ENCODE measurements at regions not wholly inside any gene's neighbourhood (a gene's known extent, or its start where the extent isn't known, plus 50 kb on each side); places are given as distances from the start of the nearest gene placed in this dataset.

DNA sequence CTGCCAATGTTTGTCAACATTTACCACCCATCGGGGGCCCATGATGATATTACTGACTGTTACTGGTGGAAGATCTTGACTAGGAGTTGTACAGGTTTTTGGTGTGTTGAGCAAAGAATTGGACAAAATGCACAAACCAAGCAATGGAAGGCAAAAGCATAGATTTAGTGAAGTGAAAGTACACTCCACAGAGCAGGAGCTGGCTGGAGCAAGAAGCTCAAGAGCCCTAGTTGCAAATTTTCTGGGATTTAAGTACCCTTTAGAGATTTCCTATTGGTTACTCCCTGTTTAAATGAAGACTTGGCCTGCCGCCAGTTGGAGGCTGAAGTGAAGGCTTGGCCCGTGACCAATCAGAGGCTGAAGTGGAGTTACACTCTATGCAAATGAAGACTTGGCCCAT, 128.6 kb upstream of the KL start:
- no peak overlapping the region for H3K9ac ChIP-seq
- H3K36me3 ChIP-seq (ENCODE audit: insufficient read depth), result no peaks in the 10 kb centered on the region
- H3K4me2 ChIP-seq, result no peak overlapping the region
- H4K20me1 ChIP-seq (ENCODE audit: insufficient read depth), result no peaks in the 10 kb centered on the region
- no peak overlapping the region for H2AFZ ChIP-seq (ENCODE audit: low read depth)
- H3K4me3 ChIP-seq (IDR thresholded peaks at IDR 0.05; ENCODE audit: insufficient read depth, low read depth, low read length), result no peak overlapping the region
- H3K27ac ChIP-seq, result no peak overlapping the region
- TF ChIP-seq, protein P1, sequence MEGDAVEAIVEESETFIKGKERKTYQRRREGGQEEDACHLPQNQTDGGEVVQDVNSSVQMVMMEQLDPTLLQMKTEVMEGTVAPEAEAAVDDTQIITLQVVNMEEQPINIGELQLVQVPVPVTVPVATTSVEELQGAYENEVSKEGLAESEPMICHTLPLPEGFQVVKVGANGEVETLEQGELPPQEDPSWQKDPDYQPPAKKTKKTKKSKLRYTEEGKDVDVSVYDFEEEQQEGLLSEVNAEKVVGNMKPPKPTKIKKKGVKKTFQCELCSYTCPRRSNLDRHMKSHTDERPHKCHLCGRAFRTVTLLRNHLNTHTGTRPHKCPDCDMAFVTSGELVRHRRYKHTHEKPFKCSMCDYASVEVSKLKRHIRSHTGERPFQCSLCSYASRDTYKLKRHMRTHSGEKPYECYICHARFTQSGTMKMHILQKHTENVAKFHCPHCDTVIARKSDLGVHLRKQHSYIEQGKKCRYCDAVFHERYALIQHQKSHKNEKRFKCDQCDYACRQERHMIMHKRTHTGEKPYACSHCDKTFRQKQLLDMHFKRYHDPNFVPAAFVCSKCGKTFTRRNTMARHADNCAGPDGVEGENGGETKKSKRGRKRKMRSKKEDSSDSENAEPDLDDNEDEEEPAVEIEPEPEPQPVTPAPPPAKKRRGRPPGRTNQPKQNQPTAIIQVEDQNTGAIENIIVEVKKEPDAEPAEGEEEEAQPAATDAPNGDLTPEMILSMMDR (conservative IDR thresholded peaks at IDR 0.05; ENCODE audit: low read depth, low read length), result no peak
- no peaks in the 10 kb centered on the region for H3K79me2 ChIP-seq (ENCODE audit: insufficient read depth, low read depth)
- no peaks in the 10 kb centered on the region for H3K4me1 ChIP-seq (ENCODE audit: low read depth, poor library complexity, severe bottlenecking)
- no peaks in the 10 kb centered on the region for H3K27me3 ChIP-seq (ENCODE audit: insufficient read depth, low read depth)

- no peak overlapping the region for H3K9ac ChIP-seq
- H2AFZ ChIP-seq (ENCODE audit: low read depth), result no peak overlapping the region
- no peak overlapping the region for H3K4me3 ChIP-seq (IDR thresholded peaks at IDR 0.05; ENCODE audit: insufficient read depth, low read depth, low read length)
- no peaks in the 10 kb centered on the region for H4K20me1 ChIP-seq (ENCODE audit: insufficient read depth)
- no peaks in the 10 kb centered on the region for H3K27me3 ChIP-seq (ENCODE audit: insufficient read depth, low read depth)
- no peak overlapping the region for H3K27ac ChIP-seq
- H3K36me3 ChIP-seq (ENCODE audit: insufficient read depth), result no peaks in the 10 kb centered on the region
- H3K79me2 ChIP-seq (ENCODE audit: insufficient read depth, low read depth), result no peaks in the 10 kb centered on the region
- TF ChIP-seq, protein P1 (conservative IDR thresholded peaks at IDR 0.05; ENCODE audit: low read depth, low read length), result no peak
- no peaks in the 10 kb centered on the region for H3K4me1 ChIP-seq (ENCODE audit: low read depth, poor library complexity, severe bottlenecking)
- no peak overlapping the region for H3K4me2 ChIP-seq
These were observed 126.1 kb upstream of the KL start for GRCh38 chr13:32889986-32890565.

DNA sequence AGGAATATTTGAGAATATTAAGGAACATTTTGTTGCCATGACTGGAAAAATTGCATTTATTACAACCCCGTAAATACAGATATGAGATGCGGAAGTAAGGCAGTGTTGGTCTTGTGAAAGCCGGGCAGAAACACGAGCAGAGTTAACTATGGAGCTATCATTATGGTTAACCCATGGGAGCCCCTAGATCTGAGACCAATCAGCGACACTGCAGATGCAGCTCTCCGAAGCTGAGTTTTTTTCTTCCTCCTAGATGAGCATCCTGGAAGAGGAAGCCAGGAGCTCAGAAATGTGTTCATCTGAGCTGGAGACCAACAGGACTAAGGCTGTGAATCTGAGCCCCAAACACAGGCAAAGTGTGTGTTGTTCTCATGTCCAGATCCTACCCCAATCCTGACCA, 123.0 kb upstream of the KL start:
- Histone ChIP-seq H2AFZ (ENCODE audit: low read depth) (no peak overlapping the region), H3K4me3 (IDR thresholded peaks at IDR 0.05; ENCODE audit: insufficient read depth, low read depth, low read length) (no peak overlapping the region), H3K27ac (no peak overlapping the region), H3K36me3 (ENCODE audit: insufficient read depth) (no peaks in the 10 kb centered on the region), H3K9ac (no peak overlapping the region), H4K20me1 (ENCODE audit: insufficient read depth) (no peaks in the 10 kb centered on the region), H3K4me2 (no peak overlapping the region), H3K79me2 (ENCODE audit: insufficient read depth, low read depth) (no peaks in the 10 kb centered on the region), H3K4me1 (ENCODE audit: low read depth, poor library complexity, severe bottlenecking) (no peaks in the 10 kb centered on the region), H3K27me3 (ENCODE audit: insufficient read depth, low read depth) (no peaks in the 10 kb centered on the region)
- TF ChIP-seq, protein P1 (conservative IDR thresholded peaks at IDR 0.05; ENCODE audit: low read depth, low read length), result no peak

DNA sequence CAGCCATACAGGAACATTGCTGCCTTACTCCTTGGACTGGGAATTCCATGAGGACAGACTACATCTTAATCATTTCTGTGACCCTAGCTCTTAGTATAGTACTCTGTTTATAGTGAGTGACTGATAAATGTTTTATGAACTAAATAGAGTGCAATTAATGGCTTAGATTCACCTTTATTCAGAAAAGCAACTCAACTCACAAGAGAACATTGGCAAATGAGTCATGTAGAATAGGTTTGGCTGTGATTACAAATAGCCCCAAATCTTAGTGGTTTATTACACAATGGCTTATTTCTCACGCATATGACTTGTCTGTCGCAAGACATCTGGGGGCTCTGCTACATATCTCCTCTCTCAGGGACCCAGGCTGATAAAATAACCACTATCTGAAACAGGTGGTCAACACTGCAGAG, 121.6 kb upstream of the KL start:
- H3K27me3 ChIP-seq (ENCODE audit: insufficient read depth, low read depth), result no peaks in the 10 kb centered on the region
- H3K27ac ChIP-seq, result no peak overlapping the region
- no peaks in the 10 kb centered on the region for H3K36me3 ChIP-seq (ENCODE audit: insufficient read depth)
- H3K4me2 ChIP-seq, result no peak overlapping the region
- H3K9ac ChIP-seq, result no peak overlapping the region
- H3K4me3 ChIP-seq (IDR thresholded peaks at IDR 0.05; ENCODE audit: insufficient read depth, low read depth, low read length), result no peak overlapping the region
- no peaks in the 10 kb centered on the region for H4K20me1 ChIP-seq (ENCODE audit: insufficient read depth)
- no peaks in the 10 kb centered on the region for H3K4me1 ChIP-seq (ENCODE audit: low read depth, poor library complexity, severe bottlenecking)
- H3K79me2 ChIP-seq (ENCODE audit: insufficient read depth, low read depth), result no peaks in the 10 kb centered on the region
- no peak overlapping the region for H2AFZ ChIP-seq (ENCODE audit: low read depth)
- TF ChIP-seq, protein P1 (conservative IDR thresholded peaks at IDR 0.05; ENCODE audit: low read depth, low read length), result no peak

Measured in KMS-11 (cell line).